HG02763 (cell line): ENCODE measurements at regions not wholly inside any gene's neighbourhood (a gene's known extent, or its start where the extent isn't known, plus 50 kb on each side); places are given as distances from the start of the nearest gene placed in this dataset.
"Not testable (repeated sequence)": the region's sequence is repeated elsewhere in the genome, so short reads cannot be mapped to it uniquely, and the experiment has no call there.

ENCODE experiments used
- ATAC-seq: cut with Tn5 transposase; IDR thresholded peaks from one replicate; pipeline ENCODE4 v1.9.1; 2021; ENCODE audit warnings: mild to moderate bottlenecking, moderate library complexity; ENCODE audit not compliant: unreplicated experiment

GRCh38 chr10:28986117-28986792 is 302.6 kb upstream of the LYZL1 start:
- no peak for ATAC-seq

DNA sequence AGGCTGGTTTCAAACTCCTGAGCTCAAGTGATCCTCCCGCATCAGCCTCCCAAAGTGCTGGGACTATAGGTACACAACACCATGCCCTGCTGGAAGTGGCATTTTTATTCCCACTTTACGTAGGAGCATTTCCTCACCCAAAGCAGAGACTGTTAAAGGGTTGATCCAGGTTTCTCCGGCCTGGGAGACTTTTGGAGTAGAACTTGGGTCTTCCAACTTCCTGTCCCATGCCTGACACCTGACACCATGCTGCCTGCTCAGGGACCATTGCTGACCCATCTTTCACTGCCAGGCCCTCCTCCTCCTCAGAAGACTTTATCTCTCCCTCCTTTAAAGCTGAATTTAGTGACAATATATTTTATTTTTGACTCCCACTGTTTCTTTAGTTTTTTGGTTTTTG is 302.0 kb upstream of the LYZL1 start:
- ATAC-seq, result no peak

GRCh38 chr10:28987555-28988320 is 301.1 kb upstream of the LYZL1 start:
- no peak for ATAC-seq

- no peak for ATAC-seq
These were observed 299.9 kb upstream of the LYZL1 start for GRCh38 chr10:28988980-28989379.

DNA sequence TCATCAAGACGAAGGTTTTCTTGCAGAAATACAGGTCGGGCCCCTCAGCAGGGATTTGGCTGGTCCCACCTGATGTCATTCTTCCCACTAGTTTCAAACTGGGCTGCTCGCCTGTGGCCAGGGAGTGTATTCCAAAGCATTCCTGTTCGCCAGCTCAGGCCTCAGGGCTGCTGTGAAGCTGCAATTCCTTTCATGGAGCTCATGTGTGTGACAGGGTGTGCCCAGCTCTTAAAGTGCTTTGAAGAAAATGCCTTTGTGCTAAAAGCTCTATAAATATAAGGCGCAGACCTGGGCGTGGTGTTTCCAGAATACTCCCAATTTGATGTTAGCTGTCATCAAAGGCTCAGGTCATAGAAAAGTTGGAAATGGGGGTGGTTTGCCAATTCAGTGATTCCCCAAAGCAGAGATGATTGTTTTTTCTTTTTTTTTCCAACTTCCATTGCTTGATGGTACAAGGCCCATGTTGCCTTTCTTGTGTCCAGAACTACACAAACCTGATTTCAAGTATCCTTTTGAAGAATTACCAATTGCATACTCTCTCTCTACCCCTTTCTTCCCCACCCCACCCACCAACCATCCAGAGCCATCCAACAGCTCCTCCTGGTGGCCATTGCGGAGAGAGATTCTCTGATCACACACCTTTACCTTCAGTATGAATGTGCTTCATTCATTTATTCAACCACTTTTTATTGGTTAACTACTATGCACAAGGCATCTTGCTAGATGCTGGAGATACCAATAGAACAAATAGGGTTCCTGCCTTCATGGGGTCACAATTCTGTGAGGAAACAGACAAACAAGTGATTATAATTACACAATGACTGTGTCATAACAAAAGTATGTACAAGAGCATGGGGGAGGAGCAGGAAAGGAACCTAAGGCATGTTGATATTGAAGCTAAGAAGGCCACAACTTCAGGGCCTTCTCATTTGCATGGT is 297.3 kb upstream of the LYZL1 start:
- no peak for ATAC-seq

DNA sequence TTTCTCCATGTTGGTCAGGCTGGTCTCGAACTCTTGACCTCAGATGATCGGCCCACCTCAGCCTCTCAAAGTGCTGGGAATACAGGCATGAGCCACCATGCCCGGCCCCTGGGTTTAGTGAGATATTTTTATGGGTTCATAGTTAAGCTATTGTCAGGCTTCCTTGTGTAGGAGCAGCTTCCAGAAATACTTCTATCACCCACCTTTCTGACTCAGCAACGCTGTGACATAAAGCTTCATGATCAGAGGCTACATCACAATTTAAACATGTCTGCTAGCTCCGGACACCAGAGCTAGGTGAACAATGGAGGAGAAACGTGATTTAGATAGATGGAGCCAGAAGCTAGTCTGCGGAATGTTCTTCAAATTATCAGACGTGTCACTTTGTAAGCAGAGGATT is 295.8 kb upstream of the LYZL1 start:
- no peak for ATAC-seq

DNA sequence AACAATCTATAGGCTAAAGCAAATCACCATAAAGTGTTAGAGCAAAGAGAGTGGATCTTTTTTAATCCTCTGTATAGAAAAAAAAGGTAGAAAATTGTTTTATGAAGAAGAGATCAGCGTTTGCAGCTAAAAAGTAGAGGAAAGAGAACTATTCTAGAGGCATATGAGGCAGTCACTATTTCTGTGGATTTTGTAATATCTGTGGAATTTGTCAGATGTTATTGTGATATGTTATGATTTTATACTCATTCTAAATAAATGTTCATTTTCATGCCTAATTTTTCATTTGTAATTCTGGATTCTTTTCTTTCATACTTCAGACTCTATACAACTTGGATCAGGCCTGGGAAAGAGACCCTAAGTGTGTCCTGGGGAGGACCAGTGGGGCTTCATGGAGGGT is 295.0 kb upstream of the LYZL1 start:
- no peak for ATAC-seq

DNA sequence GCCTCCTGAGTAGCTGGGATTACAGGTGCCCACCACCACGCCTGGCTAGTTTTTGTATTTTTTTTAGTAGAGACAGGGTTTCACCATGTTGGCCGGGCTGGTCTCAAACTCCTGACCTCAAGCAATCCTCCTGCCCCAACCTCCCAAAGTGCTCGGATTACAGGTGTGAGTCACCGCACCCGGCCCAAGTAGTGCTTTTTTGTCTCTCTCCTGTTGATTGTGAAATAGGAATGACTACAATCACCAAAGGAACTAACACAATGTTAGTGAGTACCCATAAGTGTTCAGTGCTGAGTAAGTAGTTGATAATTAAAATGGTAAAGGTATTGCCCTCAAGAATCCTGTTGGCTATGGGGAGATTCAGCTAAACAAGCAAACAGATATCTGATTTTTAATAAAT is 294.1 kb upstream of the LYZL1 start:
- not testable (repeated sequence) for ATAC-seq

GRCh38 chr10:28995497-28995896 is 293.4 kb upstream of the LYZL1 start:
- ATAC-seq, result no peak

DNA sequence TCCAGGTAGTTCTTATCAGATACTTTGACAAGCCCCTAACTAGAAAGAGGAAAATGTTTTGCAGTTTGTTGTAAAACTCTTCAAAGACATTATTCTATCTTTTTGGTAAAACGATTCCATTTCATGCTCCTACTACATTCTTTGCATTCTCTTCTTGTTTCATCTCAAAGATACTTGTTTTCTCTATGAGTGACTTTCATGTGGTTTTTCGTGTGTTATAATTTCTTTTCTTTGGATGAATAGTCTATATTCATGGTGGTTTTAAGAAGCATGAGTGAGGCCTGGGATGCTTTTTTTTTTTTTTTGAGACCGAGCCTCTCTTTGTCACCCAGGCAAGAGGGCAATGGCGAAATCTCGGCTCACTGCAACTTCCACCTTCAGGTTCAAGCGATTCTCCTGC is 292.5 kb upstream of the LYZL1 start:
- ATAC-seq, result no peak

DNA sequence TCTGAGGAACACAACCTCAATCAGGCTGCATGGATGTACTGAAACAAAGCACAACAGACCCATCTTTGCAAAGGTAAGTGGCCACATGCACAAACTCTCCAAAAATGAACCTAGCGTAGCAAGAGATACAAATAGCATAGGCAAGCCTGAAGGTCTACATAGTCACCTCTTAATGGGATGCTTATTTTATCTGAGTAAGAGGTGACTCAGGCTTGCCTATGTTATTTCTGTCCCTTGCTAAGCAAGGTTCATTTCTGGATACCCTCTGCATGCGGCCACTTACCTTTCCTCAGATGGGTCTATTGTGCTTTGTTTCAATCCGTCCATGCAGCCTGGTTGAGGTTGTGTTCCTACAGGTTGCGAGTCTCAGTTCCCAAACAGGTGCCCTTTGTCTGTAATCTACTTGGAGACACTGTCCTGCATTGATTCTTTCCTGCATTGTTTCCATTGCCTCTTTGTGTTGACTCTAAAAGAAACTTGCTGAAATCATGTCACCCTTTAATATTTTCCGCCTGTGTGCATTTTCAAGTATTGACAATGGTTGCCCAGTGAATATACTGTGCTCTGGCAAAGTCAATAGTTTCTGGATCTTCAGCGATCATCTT is 291.8 kb upstream of the LYZL1 start:
- ATAC-seq, result no peak

- no peak for ATAC-seq
These were observed 291.1 kb upstream of the LYZL1 start for GRCh38 chr10:28997734-28998133.

DNA sequence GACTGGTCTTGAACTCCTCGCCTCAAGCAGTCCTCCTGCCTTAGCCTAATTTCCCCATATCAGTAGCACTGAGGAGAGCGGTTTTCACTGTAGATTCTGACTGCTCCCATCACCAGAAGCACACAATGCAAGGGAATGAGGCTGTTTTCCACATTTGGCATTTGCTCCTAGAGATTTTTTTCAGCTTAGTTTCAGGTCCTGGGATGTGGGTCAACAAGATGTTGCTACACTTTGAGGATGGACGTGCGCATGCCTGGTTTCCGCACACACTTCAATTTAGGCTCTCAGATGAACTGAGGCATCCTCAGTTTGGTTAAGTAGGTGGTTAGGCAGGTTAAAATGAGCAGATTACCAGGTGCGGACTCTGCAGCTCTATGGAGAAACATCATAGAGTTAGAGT is 287.1 kb upstream of the LYZL1 start:
- no peak for ATAC-seq

GRCh38 chr10:29003014-29003413 is 285.9 kb upstream of the LYZL1 start:
- not testable (repeated sequence) for ATAC-seq

DNA sequence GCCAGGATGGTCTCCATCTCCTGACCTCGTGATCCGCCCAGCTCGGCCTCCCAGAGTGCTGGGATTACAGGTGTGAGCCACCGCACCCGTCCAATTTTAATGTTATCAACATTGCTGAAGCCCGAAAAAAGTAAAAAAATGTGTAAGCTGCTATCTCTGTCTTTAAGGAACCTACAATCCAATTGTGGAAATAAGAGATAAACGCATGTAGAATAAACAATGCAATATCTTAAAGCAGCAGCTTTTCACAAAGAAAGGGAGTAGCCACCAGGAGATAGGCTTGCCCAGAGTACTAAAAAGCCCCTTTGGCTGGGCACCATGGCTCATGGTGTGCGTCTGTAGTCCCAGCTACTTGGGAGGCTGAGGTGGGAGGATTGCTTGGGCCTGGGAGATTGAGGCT is 282.9 kb upstream of the LYZL1 start:
- ATAC-seq, result no peak

DNA sequence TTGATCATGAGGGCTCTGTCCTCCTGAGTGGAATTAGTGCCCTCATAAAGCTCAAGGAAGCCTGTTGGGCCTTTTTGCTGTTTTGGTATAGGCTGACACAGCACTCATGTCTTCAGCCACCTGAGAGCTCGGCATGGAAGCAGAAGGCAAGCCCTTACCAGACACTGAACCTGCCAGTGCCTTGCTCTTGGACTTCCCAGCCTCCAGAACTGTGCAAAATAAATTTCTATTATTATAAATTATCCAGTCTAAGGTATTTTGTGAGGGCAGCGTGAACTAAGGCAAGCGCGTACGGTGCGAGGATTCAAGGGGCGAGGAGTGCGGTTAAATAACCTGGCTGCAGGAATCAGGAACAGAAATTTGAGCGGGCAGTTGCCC is 281.5 kb upstream of the LYZL1 start:
- no peak for ATAC-seq

DNA sequence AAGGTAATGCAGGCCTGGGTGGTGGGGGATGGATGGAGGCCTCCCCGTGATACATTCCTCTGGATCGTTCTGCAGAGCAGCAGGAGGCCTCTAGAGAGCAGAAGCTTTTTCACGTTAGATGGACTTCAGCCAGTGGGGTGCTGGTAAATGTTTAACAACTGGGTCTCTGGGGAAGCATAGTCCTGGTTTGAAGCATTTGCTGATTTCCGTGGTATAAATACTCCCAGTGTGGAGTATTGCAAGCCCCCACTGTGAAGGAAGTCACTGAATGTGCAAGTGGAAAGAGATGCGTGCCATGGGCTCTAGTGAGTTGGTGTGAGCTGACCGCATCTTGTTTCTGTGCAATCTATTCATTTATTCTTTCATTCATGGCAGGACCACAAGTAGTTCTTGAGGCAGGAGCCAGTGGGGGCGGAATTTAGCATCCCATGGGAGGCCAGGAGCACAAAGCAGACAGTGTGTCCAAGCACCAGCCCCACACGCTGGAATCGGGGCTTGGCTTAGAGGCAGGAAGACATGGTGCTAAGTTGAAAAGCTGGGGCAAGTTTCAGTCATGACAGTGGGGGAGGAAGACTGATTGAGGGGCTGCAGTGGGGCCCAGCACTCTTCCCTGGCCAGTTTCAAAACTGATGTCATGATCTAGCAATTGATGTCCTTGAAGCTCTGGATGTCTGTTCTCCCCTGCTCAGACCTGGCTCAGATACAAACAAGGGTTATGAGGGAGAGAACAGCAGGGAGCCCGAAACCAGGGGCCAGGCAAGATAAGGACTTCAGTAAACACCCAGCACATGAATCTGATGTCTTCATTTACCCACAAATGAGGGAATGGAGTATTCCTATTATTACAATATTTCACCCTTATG is 280.9 kb upstream of the LYZL1 start:
- ATAC-seq, result no peak

DNA sequence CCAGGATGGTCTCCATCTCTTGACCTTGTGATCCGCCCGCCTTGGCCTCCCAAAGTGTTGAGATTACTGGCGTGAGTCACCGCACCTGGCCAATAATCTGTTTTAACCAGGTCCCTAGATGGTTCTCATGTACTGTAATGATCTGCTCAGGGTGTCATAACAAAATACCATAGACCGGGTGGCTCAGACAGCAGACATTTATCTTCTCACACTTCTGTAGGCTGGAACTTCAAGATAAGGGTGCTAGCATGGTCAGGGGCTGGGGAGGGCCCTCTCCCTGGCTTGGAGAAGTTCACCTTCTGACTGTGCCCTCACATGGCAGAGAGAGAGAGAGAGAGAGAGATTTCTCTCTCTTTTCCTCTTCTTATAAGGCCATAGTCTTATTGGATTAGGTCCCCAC is 279.4 kb upstream of the LYZL1 start:
- ATAC-seq, result no peak

DNA sequence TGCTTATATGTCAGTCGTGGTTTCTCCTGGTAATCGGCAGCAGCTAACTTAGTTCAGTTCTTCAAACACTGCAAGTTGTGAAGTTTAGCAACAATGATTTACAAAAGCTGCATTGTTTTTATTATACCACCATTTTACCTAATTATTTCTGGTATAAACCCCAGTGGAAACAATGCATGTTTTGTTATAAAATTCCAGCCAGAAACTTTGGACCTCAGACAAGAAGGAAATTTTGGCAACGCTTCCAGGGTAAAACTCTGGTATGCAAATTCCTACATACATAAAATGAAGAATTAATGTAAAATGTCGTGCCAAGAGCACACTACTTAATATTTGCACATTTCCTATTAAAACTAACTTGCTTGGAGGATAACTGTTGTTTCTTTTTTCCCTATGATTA is 277.4 kb upstream of the LYZL1 start:
- ATAC-seq, result no peak

GRCh38 chr10:29012926-29013554 is 275.8 kb upstream of the LYZL1 start:
- no peak for ATAC-seq
